Astrocyte (in vitro differentiated cells and primary cell): ENCODE measurements at regions not wholly inside any gene's neighbourhood (a gene's known extent, or its start where the extent isn't known, plus 50 kb on each side); places are given as distances from the start of the nearest gene placed in this dataset.

ENCODE experiments used
- DNase-seq: peaks from one replicate; pipeline ENCODE4 v3.0.0-alpha.2; 2010; ENCODE audit warnings: low read depth
- FAIRE-seq: peaks from 2 replicates; lab custom pipeline; 2011; peaks lifted over from hg19 to GRCh38; lab: Jason Lieb, UNC
- H2AFZ ChIP-seq: 2 replicates; pipeline ENCODE4 v1.6.0; 2012; ENCODE audit warnings: low read depth, low read length, inconsistent platforms
- H3K27ac ChIP-seq: 2 replicates; pipeline ENCODE4 v1.5.1; 2011; ENCODE audit warnings: low read depth, low read length, inconsistent platforms
- H3K27me3 ChIP-seq: 2 replicates; pipeline ENCODE4 v1.6.0; 2011; ENCODE audit warnings: low read length, inconsistent platforms; ENCODE audit not compliant: insufficient read depth
- H3K36me3 ChIP-seq: 2 replicates; pipeline ENCODE4 v1.5.1; 2011; ENCODE audit warnings: low read length, inconsistent platforms; ENCODE audit not compliant: insufficient read depth
- H3K4me1 ChIP-seq: 2 replicates; pipeline ENCODE4 v1.5.1; 2011; ENCODE audit warnings: low read length, inconsistent platforms; ENCODE audit not compliant: insufficient read depth
- H3K4me2 ChIP-seq: 2 replicates; pipeline ENCODE4 v1.6.0; 2012; ENCODE audit warnings: low read length, inconsistent platforms
- H3K4me3 ChIP-seq: 2 replicates; pipeline ENCODE4 v1.5.1; 2011; ENCODE audit warnings: low read depth, mild to moderate bottlenecking, low read length, inconsistent platforms; ENCODE audit not compliant: insufficient read depth
- H3K79me2 ChIP-seq: 2 replicates; pipeline ENCODE4 v1.6.0; 2012; ENCODE audit warnings: mild to moderate bottlenecking, low read length, inconsistent platforms; ENCODE audit not compliant: insufficient read depth
- H3K9ac ChIP-seq: 2 replicates; pipeline ENCODE4 v1.6.0; 2012; ENCODE audit warnings: mild to moderate bottlenecking, low read length, inconsistent platforms
- H3K9me3 ChIP-seq: 2 replicates; pipeline ENCODE4 v1.5.1; 2012; ENCODE audit warnings: low read depth, mild to moderate bottlenecking, low read length, inconsistent platforms; ENCODE audit not compliant: insufficient read depth
- H4K20me1 ChIP-seq: 2 replicates; pipeline ENCODE4 v1.6.0; 2012; ENCODE audit warnings: low read length, inconsistent platforms; ENCODE audit not compliant: insufficient read depth
- H3K27ac Mint-ChIP-seq: one replicate; pipeline ENCODE4 v1.8.0; 2021; ENCODE audit warnings: mild to moderate bottlenecking, mixed read lengths; ENCODE audit not compliant: unreplicated experiment
- H3K27me3 Mint-ChIP-seq: one replicate; pipeline ENCODE4 v1.8.0; 2021; ENCODE audit warnings: low read depth, mixed read lengths; ENCODE audit not compliant: unreplicated experiment
- H3K36me3 Mint-ChIP-seq: one replicate; pipeline ENCODE4 v1.8.0; 2021; ENCODE audit warnings: low read depth, mixed read lengths; ENCODE audit not compliant: unreplicated experiment
- H3K4me1 Mint-ChIP-seq: one replicate; pipeline ENCODE4 v1.8.0; 2021; ENCODE audit warnings: low read depth, mixed read lengths; ENCODE audit not compliant: unreplicated experiment
- H3K4me3 Mint-ChIP-seq: one replicate; pipeline ENCODE4 v1.8.0; 2021; ENCODE audit warnings: mild to moderate bottlenecking, moderate library complexity, mixed read lengths; ENCODE audit not compliant: unreplicated experiment
- H3K9me3 Mint-ChIP-seq: one replicate; pipeline ENCODE4 v1.8.0; 2021; ENCODE audit warnings: mild to moderate bottlenecking, mixed read lengths; ENCODE audit not compliant: unreplicated experiment
- CTCF ChIP-seq: IDR thresholded peaks from 2 replicates; pipeline ENCODE4 v1.5.1; 2011; ENCODE audit warnings: low read depth, mild to moderate bottlenecking, inconsistent platforms, low read length, moderate library complexity; ENCODE audit not compliant: insufficient read depth
- EZH2 ChIP-seq: IDR thresholded peaks from 2 replicates; pipeline ENCODE4 v1.6.1; 2012; ENCODE audit warnings: mild to moderate bottlenecking, low read length, inconsistent platforms; ENCODE audit not compliant: insufficient read depth

- Mint-ChIP-seq H3K4me3 (no peak overlapping the region), H3K4me1 (no peaks in the 10 kb centered on the region), H3K9me3 (peaks cover 7% of the 10 kb centered on the region), H3K27me3 (peaks cover 26% of the 10 kb centered on the region), H3K36me3 (no peaks in the 10 kb centered on the region), H3K27ac (no peak overlapping the region)
- no peak overlapping the region for H3K4me3 ChIP-seq
- no peaks in the 10 kb centered on the region for H3K4me1 ChIP-seq
- no peaks in the 10 kb centered on the region for H3K36me3 ChIP-seq
- FAIRE-seq: no peak
- peaks cover 11% of the 10 kb centered on the region for H3K9me3 ChIP-seq
- no peaks in the 10 kb centered on the region for H4K20me1 ChIP-seq
- H3K27ac ChIP-seq: no peak overlapping the region
- no peaks in the 10 kb centered on the region for H3K27me3 ChIP-seq
- no peak overlapping the region for H3K9ac ChIP-seq
- DNase-seq: no peak
- no peaks in the 10 kb centered on the region for H3K79me2 ChIP-seq
- TF ChIP-seq CTCF: no peak
- TF ChIP-seq EZH2: no peak
- no peak overlapping the region for H2AFZ ChIP-seq
- H3K4me2 ChIP-seq: no peak overlapping the region
Observed at GRCh38 chr19:28601723-28602440, 611.1 kb downstream of the UQCRFS1 start.

DNA sequence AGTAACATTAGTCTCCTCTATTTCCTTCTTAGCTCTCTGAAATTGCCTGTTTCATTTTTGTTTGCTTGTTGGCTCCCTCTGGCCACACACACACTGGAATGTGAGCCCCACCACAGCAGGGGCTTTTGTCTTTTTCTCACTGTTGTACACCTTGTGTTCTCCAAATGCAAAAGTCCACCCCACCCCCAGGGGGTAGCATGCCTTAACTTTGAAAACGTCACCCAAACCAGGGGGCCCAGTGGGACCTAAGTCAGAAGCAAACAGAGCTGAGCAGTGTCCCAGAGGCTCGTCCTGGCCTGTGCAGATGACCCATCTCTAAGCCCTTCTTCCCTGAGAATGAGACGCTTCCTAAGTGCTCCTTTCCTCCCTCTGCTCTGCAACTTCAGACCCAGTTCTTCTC is 614.1 kb downstream of the UQCRFS1 start:
- H3K27me3 ChIP-seq: no peaks in the 10 kb centered on the region
- H3K4me3 ChIP-seq: no peak overlapping the region
- no peak overlapping the region for H3K27ac ChIP-seq
- H3K36me3 ChIP-seq: no peaks in the 10 kb centered on the region
- H2AFZ ChIP-seq: no peak overlapping the region
- no peaks in the 10 kb centered on the region for H3K4me1 ChIP-seq
- Mint-ChIP-seq H3K4me1 (no peaks in the 10 kb centered on the region), H3K9me3 (no peaks in the 10 kb centered on the region), H3K4me3 (no peak overlapping the region), H3K36me3 (no peaks in the 10 kb centered on the region), H3K27me3 (peaks cover 31% of the 10 kb centered on the region), H3K27ac (no peak overlapping the region)
- H3K9me3 ChIP-seq: peaks cover 8% of the 10 kb centered on the region
- DNase-seq (no peak), FAIRE-seq (no peak)
- H4K20me1 ChIP-seq: no peaks in the 10 kb centered on the region
- H3K9ac ChIP-seq: no peak overlapping the region
- H3K4me2 ChIP-seq: no peak overlapping the region
- no peak for TF ChIP-seq EZH2
- no peak for TF ChIP-seq CTCF
- H3K79me2 ChIP-seq: no peaks in the 10 kb centered on the region

- FAIRE-seq: no peak
- Histone ChIP-seq H3K79me2 (no peaks in the 10 kb centered on the region), H3K27me3 (no peaks in the 10 kb centered on the region), H3K9me3 (peaks cover 9% of the 10 kb centered on the region), H3K4me2 (no peak overlapping the region), H3K9ac (no peak overlapping the region), H3K27ac (no peak overlapping the region), H3K4me3 (no peak overlapping the region), H4K20me1 (no peaks in the 10 kb centered on the region), H2AFZ (no peak overlapping the region), H3K36me3 (no peaks in the 10 kb centered on the region), H3K4me1 (no peaks in the 10 kb centered on the region)
- Mint-ChIP-seq H3K27me3 (peaks cover 32% of the 10 kb centered on the region), H3K27ac (no peak overlapping the region), H3K4me1 (no peaks in the 10 kb centered on the region), H3K4me3 (no peak overlapping the region), H3K36me3 (no peaks in the 10 kb centered on the region), H3K9me3 (peaks cover 6% of the 10 kb centered on the region)
- DNase-seq: no peak
- TF ChIP-seq CTCF (no peak), EZH2 (no peak)
Observed at GRCh38 chr19:28596561-28597071, 616.3 kb downstream of the UQCRFS1 start.
